OCI-LY7 (cell line): ENCODE measurements at regions not wholly inside any gene's neighbourhood (a gene's known extent, or its start where the extent isn't known, plus 50 kb on each side); places are given as distances from the start of the nearest gene placed in this dataset.
"Not testable (repeated sequence)": the region's sequence is repeated elsewhere in the genome, so short reads cannot be mapped to it uniquely, and the experiment has no call there.

Experiments
- CTCF ChIP-seq: fragments of 200-600 bp; sonication (generic); conservative IDR thresholded peaks from 2 replicates; pipeline ENCODE4 v1.5.1; 2014; ENCODE audit warnings: mild to moderate bottlenecking, antibody characterized with exemption, low read length, moderate library complexity, mixed read lengths
- EZH2phosphoT487 ChIP-seq: fragments of 200-600 bp; sonication (generic); IDR thresholded peaks from 2 replicates; pipeline ENCODE4 v1.6.1; 2018; ENCODE audit warnings: low read depth, borderline replicate concordance, mild to moderate bottlenecking, mixed run types, antibody characterized with exemption, low read length, moderate library complexity, mixed read lengths

- TF ChIP-seq CTCF, EZH2phosphoT487: not testable (repeated sequence)
Measured at GRCh38 chr14:105995011-105995710, 468.8 kb downstream of the TMEM121 start.
